ENCODE measurements at regions not wholly inside any gene's neighbourhood (a gene's known extent, or its start where the extent isn't known, plus 50 kb on each side); places are given as distances from the start of the nearest gene placed in this dataset.

- DNase-seq (ENCODE audit: low read depth), result no peak
Observed at GRCh38 chr15:95252404-95252803, 1021.0 kb downstream of the MCTP2 start.

GRCh38 chr15:95254263-95254662 lies 1022.9 kb downstream of the MCTP2 start:
- DNase-seq (ENCODE audit: low read depth), result no peak

GRCh38 chr15:95259513-95259912 lies 1028.2 kb downstream of the MCTP2 start:
- DNase-seq (ENCODE audit: low read depth), result peak; percentile 71

- DNase-seq (ENCODE audit: low read depth), result no peak
Observed at GRCh38 chr15:95259965-95260364, 1028.6 kb downstream of the MCTP2 start.

GRCh38 chr15:95260856-95261255 lies 1029.5 kb downstream of the MCTP2 start:
- no peak for DNase-seq (ENCODE audit: low read depth)

- no peak for DNase-seq (ENCODE audit: low read depth)
Observed at GRCh38 chr15:95261546-95261945, 1030.2 kb downstream of the MCTP2 start.

- DNase-seq (ENCODE audit: low read depth), result no peak
Observed at GRCh38 chr15:95261968-95262367, 1030.6 kb downstream of the MCTP2 start.

- DNase-seq (ENCODE audit: low read depth), result peak; percentile 49
Observed at GRCh38 chr15:95262866-95263564, 1031.7 kb downstream of the MCTP2 start.

- DNase-seq (ENCODE audit: low read depth), result peak; percentile 53
Observed at GRCh38 chr15:95263751-95264150, 1032.4 kb downstream of the MCTP2 start.

GRCh38 chr15:95265419-95265997 lies 1034.1 kb downstream of the MCTP2 start:
- DNase-seq (ENCODE audit: low read depth), result no peak

- DNase-seq (ENCODE audit: low read depth), result no peak
Observed at GRCh38 chr15:95266451-95267061, 1035.2 kb downstream of the MCTP2 start.

GRCh38 chr15:95267481-95267880 lies 1036.1 kb downstream of the MCTP2 start:
- no peak for DNase-seq (ENCODE audit: low read depth)

- no peak for DNase-seq (ENCODE audit: low read depth)
Observed at GRCh38 chr15:95269242-95270183, 1038.2 kb downstream of the MCTP2 start.

GRCh38 chr15:95274101-95274500 lies 1042.7 kb downstream of the MCTP2 start:
- DNase-seq (ENCODE audit: low read depth), result no peak

GRCh38 chr15:95277266-95277665 lies 1045.9 kb downstream of the MCTP2 start:
- no peak for DNase-seq (ENCODE audit: low read depth)

- DNase-seq (ENCODE audit: low read depth), result no peak
Observed at GRCh38 chr15:95278532-95279245, 1047.3 kb downstream of the MCTP2 start.

GRCh38 chr15:95279277-95280019 lies 1048.1 kb downstream of the MCTP2 start:
- no peak for DNase-seq (ENCODE audit: low read depth)

GRCh38 chr15:95280711-95281110 lies 1049.3 kb downstream of the MCTP2 start:
- no peak for DNase-seq (ENCODE audit: low read depth)

- DNase-seq (ENCODE audit: low read depth), result no peak
Observed at GRCh38 chr15:95281470-95281869, 1049.0 kb upstream of the NR2F2 start.

- DNase-seq (ENCODE audit: low read depth), result no peak
Observed at GRCh38 chr15:95284492-95284891, 1046.0 kb upstream of the NR2F2 start.

- peak; percentile 72 for DNase-seq (ENCODE audit: low read depth)
Observed at GRCh38 chr15:95284933-95285421, 1045.5 kb upstream of the NR2F2 start.

All from RPMI7951 (cell line).